Kidney epithelial cell (primary cell): ENCODE measurements at regions not wholly inside any gene's neighbourhood (a gene's known extent, or its start where the extent isn't known, plus 50 kb on each side); places are given as distances from the start of the nearest gene placed in this dataset.
A peak's percentile ranks its signal among the peaks of the same experiment; 100 is the strongest.

Experiments used
- DNase-seq: peaks from one replicate; pipeline ENCODE4 v3.0.0-alpha.2; 2010; ENCODE audit warnings: low read depth
- H3K27me3 ChIP-seq: 2 replicates; pipeline ENCODE4 v1.6.0; 2011; ENCODE audit warnings: low read length; ENCODE audit not compliant: control insufficient read depth, insufficient read depth
- H3K36me3 ChIP-seq: 2 replicates; pipeline ENCODE4 v1.5.1; 2011; ENCODE audit warnings: low read length; ENCODE audit not compliant: control insufficient read depth, insufficient read depth
- H3K4me3 ChIP-seq: 2 replicates; pipeline ENCODE4 v1.5.1; 2011; ENCODE audit warnings: low read depth, mild to moderate bottlenecking, control low read depth, low read length
- CTCF ChIP-seq: IDR thresholded peaks from 2 replicates; pipeline ENCODE4 v1.5.1; 2011; ENCODE audit warnings: mild to moderate bottlenecking, moderate library complexity, low read length, control low read depth, inconsistent platforms; ENCODE audit not compliant: insufficient read depth, poor library complexity, severe bottlenecking

- no peaks in the 10 kb centered on the region for H3K27me3 ChIP-seq
- no peaks in the 10 kb centered on the region for H3K36me3 ChIP-seq
- H3K4me3 ChIP-seq, result no peak overlapping the region
- TF ChIP-seq CTCF, result no peak
- no peak for DNase-seq
Observed at GRCh38 chr21:28746166-28746565, 246.5 kb downstream of the LTN1 start.

- Histone ChIP-seq H3K27me3 (no peaks in the 10 kb centered on the region), H3K36me3 (no peaks in the 10 kb centered on the region), H3K4me3 (peak overlapping the region; percentile 47)
- TF ChIP-seq CTCF, result peak; percentile 79
- DNase-seq, result peak; percentile 53
Observed at GRCh38 chr21:28745131-28746016, 247.3 kb downstream of the LTN1 start.

GRCh38 chr21:28743723-28744122 is 249.0 kb downstream of the LTN1 start:
- Histone ChIP-seq H3K36me3 (no peaks in the 10 kb centered on the region), H3K27me3 (no peaks in the 10 kb centered on the region), H3K4me3 (no peak overlapping the region)
- no peak for DNase-seq
- TF ChIP-seq CTCF, result no peak

- Histone ChIP-seq H3K27me3 (no peaks in the 10 kb centered on the region), H3K4me3 (no peak overlapping the region), H3K36me3 (no peaks in the 10 kb centered on the region)
- no peak for TF ChIP-seq CTCF
- no peak for DNase-seq
Observed at GRCh38 chr21:28742527-28742926, 250.2 kb downstream of the LTN1 start.

DNA sequence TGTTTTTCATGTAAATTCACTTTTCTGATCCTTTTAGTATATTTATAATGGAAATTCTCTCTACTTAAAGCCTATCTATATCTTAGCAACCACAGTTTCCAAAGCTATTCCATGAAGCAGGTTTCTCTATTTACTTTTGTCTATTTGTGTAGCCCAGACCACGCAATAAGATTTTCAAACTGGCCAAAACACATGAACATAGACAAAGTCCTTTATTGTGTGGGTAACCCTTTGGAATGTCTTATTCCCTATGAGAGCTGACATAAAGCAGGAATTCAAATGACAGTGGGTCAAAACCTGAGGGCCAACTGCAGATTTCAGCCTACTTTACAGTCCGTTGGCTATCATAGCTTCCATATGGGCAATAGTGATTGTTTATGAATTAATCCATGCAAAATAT is 252.6 kb downstream of the LTN1 start:
- DNase-seq, result no peak
- TF ChIP-seq CTCF, result no peak
- H3K4me3 ChIP-seq, result no peak overlapping the region

GRCh38 chr21:28738882-28739281 is 253.8 kb downstream of the LTN1 start:
- Histone ChIP-seq H3K36me3 (no peaks in the 10 kb centered on the region), H3K4me3 (no peak overlapping the region), H3K27me3 (no peaks in the 10 kb centered on the region)
- no peak for TF ChIP-seq CTCF
- no peak for DNase-seq

More for the DNA sequence above, 252.6 kb downstream of the LTN1 start:
- H3K36me3 ChIP-seq, result no peaks in the 10 kb centered on the region
- H3K27me3 ChIP-seq, result no peaks in the 10 kb centered on the region
